ENCODE measurements at regions not wholly inside any gene's neighbourhood (a gene's known extent, or its start where the extent isn't known, plus 50 kb on each side); places are given as distances from the start of the nearest gene placed in this dataset.

GRCh38 chr11:39586036-39586435 is 1873.4 kb downstream of the LRRC4C start:
- no peak for TF ChIP-seq CTCF (IDR thresholded peaks at IDR 0.05; ENCODE audit: low read depth, low read length)
- TF ChIP-seq EZH2phosphoT487 (IDR thresholded peaks at IDR 0.05; ENCODE audit: low read depth) = no peak
